Glomerular visceral epithelial cell (primary cell): ENCODE measurements at regions not wholly inside any gene's neighbourhood (a gene's known extent, or its start where the extent isn't known, plus 50 kb on each side); places are given as distances from the start of the nearest gene placed in this dataset.

Experiments
- DNase-seq: peaks from one replicate; pipeline ENCODE4 v3.0.0-alpha.2; 2016; ENCODE audit errors: extremely low spot score

GRCh38 chr1:235027076-235027861 is 101.4 kb downstream of the TOMM20 start:
- no peak for DNase-seq

GRCh38 chr1:235025422-235025984 is 103.1 kb downstream of the TOMM20 start:
- no peak for DNase-seq

GRCh38 chr1:235024711-235025421 is 103.8 kb downstream of the TOMM20 start:
- DNase-seq, result no peak

- DNase-seq, result no peak
Observed at GRCh38 chr1:235023711-235024439, 104.8 kb downstream of the TOMM20 start.

GRCh38 chr1:235022981-235023710 is 105.5 kb downstream of the TOMM20 start:
- no peak for DNase-seq

- no peak for DNase-seq
Observed at GRCh38 chr1:235022341-235022980, 106.2 kb downstream of the TOMM20 start.

DNA sequence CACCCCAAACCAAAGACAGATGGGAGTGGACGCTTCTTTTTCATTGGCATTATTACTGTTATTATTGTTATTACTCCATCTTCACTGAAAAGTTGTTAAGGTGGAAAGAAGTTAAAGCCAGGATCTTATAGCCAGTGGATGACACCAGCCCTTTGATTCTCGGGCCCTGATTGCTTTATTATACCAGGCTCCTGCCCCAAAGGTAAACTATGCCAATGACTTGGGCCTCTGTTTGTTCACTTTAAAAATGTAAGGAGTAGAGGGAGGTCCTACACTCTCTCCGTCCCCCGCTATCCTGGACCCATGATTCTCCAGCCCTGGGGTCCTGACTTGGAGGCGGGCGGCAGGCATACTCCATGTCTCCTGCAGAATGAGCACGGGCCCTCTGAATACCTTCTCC is 106.8 kb downstream of the TOMM20 start:
- DNase-seq, result no peak

DNA sequence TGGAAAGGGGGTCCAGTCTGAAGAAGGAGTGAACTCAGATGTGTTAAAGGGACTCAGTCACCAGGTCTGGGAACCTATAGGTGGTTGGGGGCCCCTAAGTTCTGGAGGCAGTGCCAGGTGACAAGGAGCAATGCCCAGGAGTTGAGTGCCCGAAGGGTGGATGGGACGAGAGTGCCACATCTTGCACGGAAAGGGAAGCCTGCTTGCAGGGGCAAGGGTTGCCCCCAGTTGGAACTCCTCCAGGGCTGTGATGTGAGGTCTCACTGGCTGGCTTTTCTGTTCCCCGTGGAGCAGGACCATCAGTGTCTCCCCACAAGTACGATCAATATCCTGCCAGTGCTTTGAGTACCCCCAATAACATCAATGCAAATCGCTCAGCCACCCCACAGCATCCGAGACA is 107.3 kb downstream of the TOMM20 start:
- DNase-seq, result no peak

DNA sequence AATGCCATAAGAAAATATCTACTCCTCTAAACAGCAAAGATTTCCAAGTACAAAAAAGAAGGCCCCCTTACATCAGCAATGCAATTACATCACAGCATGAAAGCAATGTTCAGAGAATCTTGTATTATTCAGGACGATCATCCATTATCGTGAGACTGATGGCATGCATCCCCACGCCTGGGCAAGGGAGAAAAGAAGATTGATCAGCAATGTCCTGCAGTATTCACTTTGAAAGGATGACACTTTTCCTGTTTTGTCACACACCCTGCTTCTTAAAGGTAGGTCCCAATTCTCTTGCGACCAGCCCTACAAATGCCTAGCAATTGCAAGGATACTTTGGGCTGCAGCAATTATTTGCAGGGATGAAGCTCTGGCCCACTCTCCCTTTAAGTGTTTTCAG is 108.7 kb downstream of the TOMM20 start:
- no peak for DNase-seq

- DNase-seq, result no peak
Observed at GRCh38 chr1:235019471-235019870, 109.2 kb downstream of the TOMM20 start.

GRCh38 chr1:235018720-235019444 is 109.8 kb downstream of the TOMM20 start:
- DNase-seq, result no peak

DNA sequence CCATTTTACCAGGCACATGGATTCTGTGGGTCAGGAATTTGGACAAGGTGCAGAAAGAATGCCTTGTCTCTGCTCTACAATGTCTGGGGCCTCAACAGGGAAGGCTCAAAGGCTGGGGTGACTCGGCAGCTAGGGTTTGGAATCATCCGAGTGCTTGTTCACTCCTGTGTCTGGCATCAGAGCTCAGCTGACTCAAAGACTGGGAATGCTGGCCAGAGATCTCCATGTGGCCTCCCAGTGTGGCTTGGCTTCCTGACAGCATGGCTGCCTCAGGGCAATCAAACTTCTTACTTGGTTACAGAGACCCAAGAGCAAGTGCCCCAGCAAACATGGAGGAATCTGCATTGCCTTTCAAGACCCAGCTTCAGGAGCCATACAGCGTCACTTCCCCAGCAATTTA is 110.5 kb downstream of the TOMM20 start:
- peak; percentile 92 for DNase-seq

DNA sequence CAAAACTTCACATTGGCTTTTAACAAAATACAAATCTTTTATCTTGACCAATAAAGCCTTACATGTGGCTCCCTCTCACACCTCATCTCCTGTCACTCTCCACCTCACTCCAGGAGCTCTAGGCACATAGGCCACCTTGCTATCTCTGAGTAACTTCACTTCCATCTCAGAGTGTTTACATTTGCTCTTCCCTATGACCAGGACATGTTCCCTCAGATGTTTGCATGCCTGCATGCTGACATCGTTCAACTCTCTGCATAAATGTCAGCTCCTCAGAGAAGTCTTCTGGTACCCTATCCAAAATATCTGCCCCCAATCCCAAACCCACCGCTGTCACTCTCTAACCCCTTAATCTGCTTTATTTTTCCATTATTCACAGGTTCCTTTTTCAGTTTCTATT is 110.9 kb downstream of the TOMM20 start:
- DNase-seq, result peak; percentile 25

DNA sequence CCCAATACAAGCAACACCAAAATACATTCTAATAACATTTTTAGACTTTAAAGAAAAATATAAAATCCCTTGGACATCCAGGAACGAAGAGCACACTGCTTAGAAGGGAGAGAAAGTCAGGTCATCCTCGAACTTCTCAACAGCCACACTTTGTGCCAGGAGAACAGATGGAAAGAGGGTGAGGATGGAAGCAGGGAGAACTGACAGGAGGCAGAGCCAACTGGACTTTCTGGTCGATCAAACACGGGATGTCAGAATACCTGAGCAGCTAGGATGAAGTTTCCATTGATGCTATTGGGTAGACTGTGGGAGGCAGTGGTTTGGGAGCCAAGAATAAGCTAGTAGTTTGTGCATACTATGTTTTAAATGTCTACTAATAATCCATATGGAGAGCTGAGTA is 111.4 kb downstream of the TOMM20 start:
- DNase-seq, result no peak

GRCh38 chr1:235015291-235015985 is 113.2 kb downstream of the TOMM20 start:
- DNase-seq, result no peak

DNA sequence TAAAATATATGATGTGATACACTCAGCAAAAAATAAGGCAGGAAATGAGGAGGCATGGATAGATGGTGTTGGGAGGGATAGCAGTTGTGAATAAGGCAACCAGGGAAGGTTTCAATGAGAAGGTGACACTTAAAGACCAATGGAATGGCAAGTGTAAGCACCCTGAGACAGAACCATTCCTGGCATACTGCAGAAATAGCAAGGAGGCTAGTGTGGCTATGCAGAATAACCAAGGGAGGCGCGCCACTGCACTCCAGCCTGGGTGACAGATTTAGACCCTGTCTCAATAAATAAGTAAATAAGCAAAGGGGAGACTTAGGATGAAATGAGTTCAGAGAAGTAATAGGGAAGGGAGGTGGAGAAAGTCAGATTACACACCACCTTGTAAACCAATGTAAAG is 113.9 kb downstream of the TOMM20 start:
- no peak for DNase-seq

- DNase-seq, result no peak
Observed at GRCh38 chr1:235013512-235013911, 115.1 kb downstream of the TOMM20 start.

- no peak for DNase-seq
Observed at GRCh38 chr1:235012436-235013210, 116.0 kb downstream of the TOMM20 start.
